OCI-LY3 (cell line): ENCODE measurements at regions not wholly inside any gene's neighbourhood (a gene's known extent, or its start where the extent isn't known, plus 50 kb on each side); places are given as distances from the start of the nearest gene placed in this dataset.

Source experiments
- H2AFZ ChIP-seq: fragments of 200-600, 300-600 bp; shearing (Covaris generic); 2 replicates; pipeline ENCODE4 v1.6.0; 2014; ENCODE audit warnings: antibody characterized with exemption, low read depth, low read length
- H3K27ac ChIP-seq: fragments of 200-600, 300-600 bp; sonication (generic); 2 replicates; pipeline ENCODE4 v1.5.1; 2014; ENCODE audit warnings: mild to moderate bottlenecking, low read length, moderate library complexity, mixed read lengths
- H3K27me3 ChIP-seq: fragments of 200-600, 300-600 bp; sonication (generic); 2 replicates; pipeline ENCODE4 v1.6.1; 2014; ENCODE audit warnings: low read depth, low read length, mixed read lengths
- H3K36me3 ChIP-seq: fragments of 200-600, 300-600 bp; sonication (generic); replicated peaks from 2 replicates; pipeline ENCODE3; 2014; ENCODE audit warnings: low read depth, low read length, mixed read lengths
- H3K4me1 ChIP-seq: fragments of 300-600, 200-600 bp; sonication (generic); 2 replicates; pipeline ENCODE4 v1.6.1; 2014; ENCODE audit warnings: low read length, mixed read lengths
- H3K4me2 ChIP-seq: fragments of 200-600, 300-600 bp; sonication (generic); 2 replicates; pipeline ENCODE4 v1.6.1; 2014; ENCODE audit warnings: low read length, mixed read lengths
- H3K4me3 ChIP-seq: fragments of 300-600, 200-600 bp; sonication (generic); 2 replicates; pipeline ENCODE4 v1.5.1; 2014; ENCODE audit warnings: antibody characterized with exemption, mild to moderate bottlenecking, low read length, moderate library complexity
- H3K79me2 ChIP-seq: fragments of 300-600, 200-600 bp; shearing (Covaris generic); 2 replicates; pipeline ENCODE4 v1.6.1; 2014; ENCODE audit warnings: mild to moderate bottlenecking, low read length, mixed read lengths
- H3K9ac ChIP-seq: fragments of 300-600, 200-600 bp; shearing (Covaris generic); 2 replicates; pipeline ENCODE4 v1.6.0; 2014; ENCODE audit warnings: mild to moderate bottlenecking, low read length, moderate library complexity
- H3K9me3 ChIP-seq: fragments of 200-600, 300-600 bp; shearing (Covaris generic); 2 replicates; pipeline ENCODE4 v1.6.1; 2014; ENCODE audit warnings: low read length, mixed read lengths; ENCODE audit not compliant: insufficient read depth
- H4K20me1 ChIP-seq: fragments of 200-600, 300-600 bp; sonication (generic); 2 replicates; pipeline ENCODE4 v1.6.1; 2016; ENCODE audit warnings: low read length, mixed read lengths; ENCODE audit not compliant: insufficient read depth
- CTCF ChIP-seq: fragments of 200-600, 300-600 bp; sonication (generic); IDR thresholded peaks from 2 replicates; pipeline ENCODE4 v1.5.1; 2014; ENCODE audit warnings: antibody characterized with exemption, low read length, low read depth
- EZH2phosphoT487 ChIP-seq: fragments of 200-600 bp; shearing (Covaris generic); IDR thresholded peaks from 2 replicates; pipeline ENCODE4 v1.6.1; 2018; ENCODE audit warnings: antibody characterized with exemption, mixed run types, low read depth

- no peak for TF ChIP-seq CTCF
- no peak for TF ChIP-seq EZH2phosphoT487
These were observed 76.2 kb upstream of the STXBP5 start for GRCh38 chr6:147128056-147128455.

GRCh38 chr6:147131532-147132128, 72.6 kb upstream of the STXBP5 start:
- Histone ChIP-seq H3K9me3 (no peaks in the 10 kb centered on the region), H4K20me1 (no peaks in the 10 kb centered on the region), H3K79me2 (no peaks in the 10 kb centered on the region), H3K27me3 (no peaks in the 10 kb centered on the region), H3K4me2 (no peak overlapping the region), H2AFZ (no peak overlapping the region), H3K4me1 (no peaks in the 10 kb centered on the region), H3K27ac (no peak overlapping the region), H3K36me3 (no peaks in the 10 kb centered on the region), H3K4me3 (no peak overlapping the region), H3K9ac (no peak overlapping the region)
- TF ChIP-seq CTCF (no peak), EZH2phosphoT487 (no peak)

More at GRCh38 chr6:147128056-147128455, 76.2 kb upstream of the STXBP5 start:
- H3K4me3 ChIP-seq = no peak overlapping the region
- no peaks in the 10 kb centered on the region for H3K4me1 ChIP-seq
- no peaks in the 10 kb centered on the region for H3K79me2 ChIP-seq
- no peak overlapping the region for H2AFZ ChIP-seq
- H3K27me3 ChIP-seq = no peaks in the 10 kb centered on the region
- no peak overlapping the region for H3K4me2 ChIP-seq
- H3K36me3 ChIP-seq = no peaks in the 10 kb centered on the region
- no peaks in the 10 kb centered on the region for H3K9me3 ChIP-seq
- no peak overlapping the region for H3K27ac ChIP-seq
- no peaks in the 10 kb centered on the region for H4K20me1 ChIP-seq
- no peak overlapping the region for H3K9ac ChIP-seq

- no peak overlapping the region for H3K27ac ChIP-seq
- no peak overlapping the region for H2AFZ ChIP-seq
- H3K36me3 ChIP-seq = no peaks in the 10 kb centered on the region
- H3K79me2 ChIP-seq = no peaks in the 10 kb centered on the region
- TF ChIP-seq EZH2phosphoT487 = no peak
- TF ChIP-seq CTCF = no peak
- no peaks in the 10 kb centered on the region for H3K9me3 ChIP-seq
- no peaks in the 10 kb centered on the region for H3K27me3 ChIP-seq
- H3K9ac ChIP-seq = no peak overlapping the region
- H3K4me1 ChIP-seq = no peaks in the 10 kb centered on the region
- H3K4me2 ChIP-seq = no peak overlapping the region
- H4K20me1 ChIP-seq = no peaks in the 10 kb centered on the region
- H3K4me3 ChIP-seq = no peak overlapping the region
These were observed 71.3 kb upstream of the STXBP5 start for GRCh38 chr6:147132889-147133288.

GRCh38 chr6:147133669-147134068, 70.5 kb upstream of the STXBP5 start:
- TF ChIP-seq EZH2phosphoT487 = no peak
- TF ChIP-seq CTCF = no peak
- no peaks in the 10 kb centered on the region for H3K36me3 ChIP-seq
- no peak overlapping the region for H3K27ac ChIP-seq
- no peak overlapping the region for H3K4me3 ChIP-seq
- no peaks in the 10 kb centered on the region for H3K27me3 ChIP-seq
- H3K4me1 ChIP-seq = no peaks in the 10 kb centered on the region
- H3K9ac ChIP-seq = no peak overlapping the region
- no peak overlapping the region for H3K4me2 ChIP-seq
- no peak overlapping the region for H2AFZ ChIP-seq
- no peaks in the 10 kb centered on the region for H3K9me3 ChIP-seq
- H4K20me1 ChIP-seq = no peaks in the 10 kb centered on the region
- no peaks in the 10 kb centered on the region for H3K79me2 ChIP-seq
